ENCODE measurements at regions not wholly inside any gene's neighbourhood (a gene's known extent, or its start where the extent isn't known, plus 50 kb on each side); places are given as distances from the start of the nearest gene placed in this dataset.

DNA sequence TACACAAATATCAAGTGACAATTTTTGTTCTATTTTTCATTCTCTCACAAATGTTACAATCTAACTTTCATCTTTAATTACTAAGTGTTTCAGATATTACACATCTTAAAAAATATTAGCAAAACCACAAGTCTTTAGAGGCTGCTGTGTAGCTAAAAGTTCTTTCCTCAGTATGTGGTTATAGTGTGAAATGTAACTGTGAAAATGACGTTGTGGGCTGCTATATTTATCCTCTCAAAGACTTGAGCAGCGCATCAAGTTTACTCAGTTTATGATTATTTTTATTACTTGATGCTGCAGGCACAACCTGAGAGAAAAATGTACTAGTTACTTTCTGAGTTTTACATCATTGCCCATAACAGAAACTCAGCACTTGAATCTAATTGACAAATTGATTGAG is 2860.6 kb upstream of the PCDH20 start:
- TF ChIP-seq, protein P1, sequence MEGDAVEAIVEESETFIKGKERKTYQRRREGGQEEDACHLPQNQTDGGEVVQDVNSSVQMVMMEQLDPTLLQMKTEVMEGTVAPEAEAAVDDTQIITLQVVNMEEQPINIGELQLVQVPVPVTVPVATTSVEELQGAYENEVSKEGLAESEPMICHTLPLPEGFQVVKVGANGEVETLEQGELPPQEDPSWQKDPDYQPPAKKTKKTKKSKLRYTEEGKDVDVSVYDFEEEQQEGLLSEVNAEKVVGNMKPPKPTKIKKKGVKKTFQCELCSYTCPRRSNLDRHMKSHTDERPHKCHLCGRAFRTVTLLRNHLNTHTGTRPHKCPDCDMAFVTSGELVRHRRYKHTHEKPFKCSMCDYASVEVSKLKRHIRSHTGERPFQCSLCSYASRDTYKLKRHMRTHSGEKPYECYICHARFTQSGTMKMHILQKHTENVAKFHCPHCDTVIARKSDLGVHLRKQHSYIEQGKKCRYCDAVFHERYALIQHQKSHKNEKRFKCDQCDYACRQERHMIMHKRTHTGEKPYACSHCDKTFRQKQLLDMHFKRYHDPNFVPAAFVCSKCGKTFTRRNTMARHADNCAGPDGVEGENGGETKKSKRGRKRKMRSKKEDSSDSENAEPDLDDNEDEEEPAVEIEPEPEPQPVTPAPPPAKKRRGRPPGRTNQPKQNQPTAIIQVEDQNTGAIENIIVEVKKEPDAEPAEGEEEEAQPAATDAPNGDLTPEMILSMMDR (IDR thresholded peaks at IDR 0.05; ENCODE audit: poor library complexity), result no peak
- TF ChIP-seq EZH2 (IDR thresholded peaks at IDR 0.05; ENCODE audit: borderline replicate concordance) (no peak), EZH2phosphoT487 (IDR thresholded peaks at IDR 0.05; ENCODE audit: low read depth, severe bottlenecking, unreplicated experiment) (no peak)

Measured in hepatocyte (in vitro differentiated cells).